SK-N-SH treated with all-trans-retinoic acid at 6 μM for 48 hours (cell line): ENCODE measurements at regions not wholly inside any gene's neighbourhood (a gene's known extent, or its start where the extent isn't known, plus 50 kb on each side); places are given as distances from the start of the nearest gene placed in this dataset.
"Not testable (repeated sequence)": the region's sequence is repeated elsewhere in the genome, so short reads cannot be mapped to it uniquely, and the experiment has no call there.

ENCODE experiments used
- ATAC-seq: fragments of 200-7000 bp; cut with Tn5 transposase; 3 replicates; pipeline ENCODE4 v1.9.1; 2020; ENCODE audit warnings: mild to moderate bottlenecking, moderate library complexity
- BACH2 ChIP-seq: fragments of 250-450 bp; sonication (Bioruptor Pico); IDR thresholded peaks from 2 replicates; pipeline ENCODE4 v1.9.0; 2021; ENCODE audit warnings: mild to moderate bottlenecking, borderline replicate concordance
- CSRNP3 ChIP-seq: fragments of 250-450 bp; sonication (Bioruptor Pico); IDR thresholded peaks from 2 replicates; pipeline ENCODE4 v1.5.1; 2021; ENCODE audit warnings: mild to moderate bottlenecking, moderate library complexity
- ESRRG ChIP-seq: fragments of 250-450 bp; sonication (Bioruptor Pico); IDR thresholded peaks from 2 replicates; pipeline ENCODE4 v1.6.1; 2021; ENCODE audit warnings: mild to moderate bottlenecking
- GLIS3 ChIP-seq: fragments of 250-450 bp; sonication (Bioruptor Pico); IDR thresholded peaks from 2 replicates; pipeline ENCODE4 v1.5.0; 2020; ENCODE audit warnings: mild to moderate bottlenecking, moderate library complexity
- ISL1 ChIP-seq: fragments of 250-450 bp; sonication (Bioruptor Pico); IDR thresholded peaks from 2 replicates; pipeline ENCODE4 v2.1.2; 2022; ENCODE audit warnings: mild to moderate bottlenecking, moderate library complexity
- PPARA ChIP-seq: fragments of 250-450 bp; sonication (Bioruptor Pico); IDR thresholded peaks from 2 replicates; pipeline ENCODE4 v1.5.0; 2020; ENCODE audit warnings: mild to moderate bottlenecking, borderline replicate concordance
- RARB ChIP-seq: fragments of 250-450 bp; sonication (Bioruptor Pico); IDR thresholded peaks from 2 replicates; pipeline ENCODE4 v1.8.0; 2021; ENCODE audit warnings: mild to moderate bottlenecking, moderate library complexity
- SNAI2 ChIP-seq: fragments of 250-450 bp; sonication (Bioruptor Pico); IDR thresholded peaks from 2 replicates; pipeline ENCODE4 v1.5.0; 2020; ENCODE audit warnings: mild to moderate bottlenecking, moderate library complexity
- TCF4 ChIP-seq: fragments of 250-450 bp; sonication (Bioruptor Pico); IDR thresholded peaks from 2 replicates; pipeline ENCODE4 v1.8.0; 2021; ENCODE audit warnings: mild to moderate bottlenecking, moderate library complexity, borderline replicate concordance
- TOX ChIP-seq: fragments of 250-450 bp; sonication (Bioruptor Pico); IDR thresholded peaks from 2 replicates; pipeline ENCODE4 v1.8.0; 2021; ENCODE audit warnings: mild to moderate bottlenecking, moderate library complexity, borderline replicate concordance
- TSHZ2 ChIP-seq: fragments of 250-450 bp; sonication (Bioruptor Pico); IDR thresholded peaks from 2 replicates; pipeline ENCODE4 v1.5.0; 2020; ENCODE audit warnings: mild to moderate bottlenecking, moderate library complexity
- ZC3H10 ChIP-seq: fragments of 250-450 bp; sonication (Bioruptor Pico); IDR thresholded peaks from 2 replicates; pipeline ENCODE4 v1.5.1; 2021; ENCODE audit warnings: mild to moderate bottlenecking, moderate library complexity
- ZFP3 ChIP-seq: fragments of 250-450 bp; sonication (Bioruptor Pico); IDR thresholded peaks from 2 replicates; pipeline ENCODE4 v1.5.0; 2020; ENCODE audit warnings: mild to moderate bottlenecking, moderate library complexity
- ZFP30 ChIP-seq: fragments of 450-650 bp; formaldehyde crosslinking; IDR thresholded peaks from 2 replicates; pipeline ENCODE4 v1.5.0; 2022; ENCODE audit warnings: mild to moderate bottlenecking, moderate library complexity
- ZNF565 ChIP-seq: fragments of 450-650 bp; formaldehyde crosslinking; conservative IDR thresholded peaks from 2 replicates; pipeline ENCODE4 v1.5.0; 2020; ENCODE audit warnings: low read depth, mild to moderate bottlenecking, moderate library complexity
- ZNF8 ChIP-seq: fragments of 450-650 bp; formaldehyde crosslinking; IDR thresholded peaks from 2 replicates; pipeline ENCODE4 v1.5.0; 2020; ENCODE audit warnings: mild to moderate bottlenecking, moderate library complexity
- TF ChIP-seq, protein P1 (sequence below): fragments of 250-450 bp; sonication (Bioruptor Pico); IDR thresholded peaks from 2 replicates; pipeline ENCODE4 v1.5.1; 2020; ENCODE audit warnings: low read depth, mild to moderate bottlenecking, moderate library complexity
- TF ChIP-seq, protein P2 (sequence below): fragments of 250-450 bp; sonication (Bioruptor Pico); IDR thresholded peaks from 2 replicates; pipeline ENCODE4 v1.8.0; 2021; ENCODE audit warnings: low read depth, mild to moderate bottlenecking, moderate library complexity, borderline replicate concordance

DNA sequence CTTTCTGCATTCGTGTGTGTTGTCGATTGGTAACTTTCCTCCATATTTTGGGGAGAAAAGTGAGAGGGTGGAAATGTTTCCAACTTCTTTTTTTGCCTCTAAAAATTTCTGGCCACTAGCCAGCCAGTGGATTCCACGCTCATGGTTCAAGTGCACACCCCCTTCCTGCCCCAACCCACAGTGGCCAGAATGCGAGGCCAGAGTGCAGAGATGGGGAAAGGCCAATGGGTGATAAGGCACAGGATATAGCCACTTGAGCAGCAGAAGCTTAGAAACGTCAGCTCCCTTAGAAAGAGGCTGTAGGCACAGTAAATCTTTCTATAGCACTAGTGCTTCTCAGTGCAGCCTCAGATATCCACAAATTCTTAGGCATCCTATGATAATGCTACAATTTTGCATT is 75.8 kb upstream of the ADRB2 start:
- TF ChIP-seq GLIS3 (CRISPR knock-in tag) = no peak
- no peak for TF ChIP-seq ZC3H10 (CRISPR knock-in tag)
- no peak for TF ChIP-seq BACH2 (CRISPR knock-in tag)
- no peak for TF ChIP-seq ZFP30
- ATAC-seq = no peak

DNA sequence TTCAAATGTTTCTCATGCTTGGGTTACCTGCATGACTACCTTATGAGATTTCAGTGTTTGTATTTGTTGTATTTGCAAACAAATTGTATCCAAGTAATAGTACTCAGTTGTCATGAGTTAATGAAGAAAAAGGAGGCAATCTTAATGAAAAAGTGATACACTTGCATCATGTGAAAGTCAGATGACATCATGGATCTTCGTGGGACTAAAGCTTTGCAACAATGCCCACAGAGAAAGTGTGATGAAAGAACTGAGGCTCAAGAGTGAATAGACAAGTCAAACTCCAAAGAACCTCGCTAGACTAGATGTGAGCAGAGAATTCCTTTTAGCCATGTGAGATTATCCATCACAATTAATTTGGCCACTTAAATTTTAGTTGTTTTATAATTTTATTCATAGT is 75.4 kb upstream of the ADRB2 start:
- ATAC-seq = no peak

GRCh38 chr5:148752375-148752774 is 74.0 kb upstream of the ADRB2 start:
- not testable (repeated sequence) for ATAC-seq

More for the DNA sequence above, 75.4 kb upstream of the ADRB2 start:
- TF ChIP-seq CSRNP3 (CRISPR knock-in tag) (no peak), TOX (no peak), ISL1 (CRISPR knock-in tag) (no peak), ZFP30 (no peak), ZNF565 (CRISPR knock-in tag) (no peak), ZC3H10 (CRISPR knock-in tag) (no peak), RARB (CRISPR knock-in tag) (no peak), BACH2 (CRISPR knock-in tag) (no peak), ESRRG (CRISPR knock-in tag) (no peak), PPARA (no peak), GLIS3 (CRISPR knock-in tag) (no peak), TCF4 (CRISPR knock-in tag) (no peak), ZFP3 (no peak), TSHZ2 (CRISPR knock-in tag) (no peak), ZNF8 (CRISPR knock-in tag) (no peak)
- TF ChIP-seq, protein P1, sequence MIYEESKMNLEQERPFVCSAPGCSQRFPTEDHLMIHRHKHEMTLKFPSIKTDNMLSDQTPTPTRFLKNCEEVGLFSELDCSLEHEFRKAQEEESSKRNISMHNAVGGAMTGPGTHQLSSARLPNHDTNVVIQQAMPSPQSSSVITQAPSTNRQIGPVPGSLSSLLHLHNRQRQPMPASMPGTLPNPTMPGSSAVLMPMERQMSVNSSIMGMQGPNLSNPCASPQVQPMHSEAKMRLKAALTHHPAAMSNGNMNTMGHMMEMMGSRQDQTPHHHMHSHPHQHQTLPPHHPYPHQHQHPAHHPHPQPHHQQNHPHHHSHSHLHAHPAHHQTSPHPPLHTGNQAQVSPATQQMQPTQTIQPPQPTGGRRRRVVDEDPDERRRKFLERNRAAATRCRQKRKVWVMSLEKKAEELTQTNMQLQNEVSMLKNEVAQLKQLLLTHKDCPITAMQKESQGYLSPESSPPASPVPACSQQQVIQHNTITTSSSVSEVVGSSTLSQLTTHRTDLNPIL = no peak
- TF ChIP-seq, protein P2, sequence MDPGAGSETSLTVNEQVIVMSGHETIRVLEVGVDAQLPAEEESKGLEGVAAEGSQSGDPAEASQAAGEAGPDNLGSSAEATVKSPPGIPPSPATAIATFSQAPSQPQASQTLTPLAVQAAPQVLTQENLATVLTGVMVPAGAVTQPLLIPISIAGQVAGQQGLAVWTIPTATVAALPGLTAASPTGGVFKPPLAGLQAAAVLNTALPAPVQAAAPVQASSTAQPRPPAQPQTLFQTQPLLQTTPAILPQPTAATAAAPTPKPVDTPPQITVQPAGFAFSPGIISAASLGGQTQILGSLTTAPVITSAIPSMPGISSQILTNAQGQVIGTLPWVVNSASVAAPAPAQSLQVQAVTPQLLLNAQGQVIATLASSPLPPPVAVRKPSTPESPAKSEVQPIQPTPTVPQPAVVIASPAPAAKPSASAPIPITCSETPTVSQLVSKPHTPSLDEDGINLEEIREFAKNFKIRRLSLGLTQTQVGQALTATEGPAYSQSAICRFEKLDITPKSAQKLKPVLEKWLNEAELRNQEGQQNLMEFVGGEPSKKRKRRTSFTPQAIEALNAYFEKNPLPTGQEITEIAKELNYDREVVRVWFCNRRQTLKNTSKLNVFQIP (CRISPR knock-in tag) = no peak

DNA sequence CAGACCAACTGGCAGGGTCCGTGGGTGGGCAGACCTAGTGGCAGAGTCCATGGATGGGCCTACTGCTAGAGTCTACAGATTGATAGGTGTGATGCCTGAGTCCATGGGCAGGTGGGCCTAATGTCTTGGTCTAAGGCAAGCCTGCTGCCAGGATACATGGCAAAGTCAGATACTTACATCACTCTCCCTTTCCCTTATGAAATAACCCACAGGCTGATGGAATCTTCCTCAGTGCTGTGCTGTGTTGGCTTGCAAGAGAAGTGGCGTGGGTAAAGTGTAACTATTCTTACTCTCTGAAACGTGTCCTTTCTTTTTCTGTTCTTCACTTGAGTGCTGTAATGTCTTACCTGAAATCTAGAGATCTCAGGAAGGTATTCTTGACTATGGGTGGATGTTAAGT is 67.3 kb upstream of the ADRB2 start:
- TF ChIP-seq ZNF565 (CRISPR knock-in tag) (no peak), SNAI2 (CRISPR knock-in tag) (no peak), PPARA (no peak), CSRNP3 (CRISPR knock-in tag) (no peak), ESRRG (CRISPR knock-in tag) (no peak), GLIS3 (CRISPR knock-in tag) (no peak), RARB (CRISPR knock-in tag) (no peak)
- TF ChIP-seq, protein P1 = no peak

More for the DNA sequence above, 67.3 kb upstream of the ADRB2 start:
- no peak for ATAC-seq
